ENCODE measurements at regions not wholly inside any gene's neighbourhood (a gene's known extent, or its start where the extent isn't known, plus 50 kb on each side); places are given as distances from the start of the nearest gene placed in this dataset.

GRCh38 chr3:173216063-173216462, 75.0 kb upstream of the SPATA16 start:
- Histone ChIP-seq H2AFZ (ENCODE audit: low read depth, low read length) (no peak overlapping the region), H3K36me3 (ENCODE audit: control insufficient read depth in 2 of 2, extremely low read depth in 1 of 2, insufficient read depth in 2 of 2, low read length in 2 of 2) (no peaks in the 10 kb centered on the region), H4K20me1 (replicated peaks; ENCODE audit: control insufficient read depth, extremely low read depth, insufficient read depth, low read length) (no peaks in the 10 kb centered on the region), H3K4me1 (ENCODE audit: control insufficient read depth, extremely low read depth, insufficient read depth, low read length) (no peaks in the 10 kb centered on the region), H3K79me2 (ENCODE audit: control insufficient read depth, insufficient read depth, low read length) (no peaks in the 10 kb centered on the region), H3K9me1 (replicated peaks; ENCODE audit: control insufficient read depth, extremely low read depth, insufficient read depth, low read length) (no peaks in the 10 kb centered on the region), H3K27me3 (ENCODE audit: control insufficient read depth in 2 of 2, insufficient read depth in 2 of 2, low read length in 2 of 2) (peaks cover 4 to 5% of the 10 kb centered on the region in 2 experiments), H3K4me2 (ENCODE audit: insufficient read depth, low read length) (no peak overlapping the region), H3K9me3 (replicated peaks; ENCODE audit: control insufficient read depth, insufficient read depth, low read length) (no peaks in the 10 kb centered on the region), H3K9ac (replicated peaks; ENCODE audit: extremely low read depth, insufficient read depth, low read length) (no peak overlapping the region), H3K27ac (ENCODE audit: insufficient read depth, low read depth, low read length) (no peak overlapping the region), H3K4me3 (replicated peaks in 1 of 3; ENCODE audit: insufficient read depth in 1 of 3, low read depth in 1 of 3, low read length in 3 of 3) (no peak overlapping the region)
- no peak for DNase-seq (ENCODE audit: low read depth, low spot score)
- no peak for TF ChIP-seq CTCF (IDR thresholded peaks at IDR 0.05; ENCODE audit: extremely low read depth in 1 of 2, insufficient read depth in 1 of 2, low read depth in 1 of 2, low read length in 2 of 2)
- intact Hi-C loops (cut with micrococcal nuclease): no loop called here
- dilution Hi-C loops (cut with MboI; ENCODE audit: extremely low pct_ligation_motif_present, low sequenced_read_pairs): no loop called here
- CTCF ChIA-PET: no interaction called here
- BruUV-seq (replicated peaks): no TSS peak
- no peak for FAIRE-seq
- POLR2A ChIA-PET: no interaction called here

GRCh38 chr3:173214576-173214975, 73.5 kb upstream of the SPATA16 start:
- Histone ChIP-seq H3K27me3 (ENCODE audit: control insufficient read depth in 2 of 2, insufficient read depth in 2 of 2, low read length in 2 of 2) (peaks cover 4 to 5% of the 10 kb centered on the region in 2 experiments), H3K9ac (replicated peaks; ENCODE audit: extremely low read depth, insufficient read depth, low read length) (no peak overlapping the region), H3K9me1 (replicated peaks; ENCODE audit: control insufficient read depth, extremely low read depth, insufficient read depth, low read length) (no peaks in the 10 kb centered on the region), H4K20me1 (replicated peaks; ENCODE audit: control insufficient read depth, extremely low read depth, insufficient read depth, low read length) (no peaks in the 10 kb centered on the region), H3K4me2 (ENCODE audit: insufficient read depth, low read length) (no peak overlapping the region), H3K36me3 (ENCODE audit: control insufficient read depth in 2 of 2, extremely low read depth in 1 of 2, insufficient read depth in 2 of 2, low read length in 2 of 2) (no peaks in the 10 kb centered on the region), H3K4me1 (ENCODE audit: control insufficient read depth, extremely low read depth, insufficient read depth, low read length) (no peaks in the 10 kb centered on the region), H2AFZ (ENCODE audit: low read depth, low read length) (no peak overlapping the region), H3K79me2 (ENCODE audit: control insufficient read depth, insufficient read depth, low read length) (no peaks in the 10 kb centered on the region), H3K4me3 (replicated peaks in 1 of 3; ENCODE audit: insufficient read depth in 1 of 3, low read depth in 1 of 3, low read length in 3 of 3) (no peak overlapping the region), H3K9me3 (replicated peaks; ENCODE audit: control insufficient read depth, insufficient read depth, low read length) (no peaks in the 10 kb centered on the region), H3K27ac (ENCODE audit: insufficient read depth, low read depth, low read length) (no peak overlapping the region)
- CTCF ChIA-PET: no interaction called here
- intact Hi-C loops (cut with micrococcal nuclease): no loop called here
- dilution Hi-C loops (cut with MboI; ENCODE audit: extremely low pct_ligation_motif_present, low sequenced_read_pairs): no loop called here
- no TSS peak for BruUV-seq (replicated peaks)
- POLR2A ChIA-PET: no interaction called here
- FAIRE-seq (no peak), DNase-seq (ENCODE audit: low read depth, low spot score) (no peak)
- TF ChIP-seq POLR2AphosphoS5 (IDR thresholded peaks at IDR 0.05; ENCODE audit: insufficient read depth, low read depth, low read length): no peak
- no peak for TF ChIP-seq POLR2A (IDR thresholded peaks at IDR 0.05; ENCODE audit: low read depth, low read length)

All from endothelial cell of umbilical vein (primary cell).